SKM-1 (cell line): ENCODE measurements at regions not wholly inside any gene's neighbourhood (a gene's known extent, or its start where the extent isn't known, plus 50 kb on each side); places are given as distances from the start of the nearest gene placed in this dataset.
"Not testable (repeated sequence)": the region's sequence is repeated elsewhere in the genome, so short reads cannot be mapped to it uniquely, and the experiment has no call there.

Experiments used
- DNase-seq: peaks from one replicate; lab custom pipeline; 2025; ENCODE audit not compliant: unreplicated experiment; lab: John Stamatoyannopoulos, UW

- no peak for DNase-seq
These were observed 50.2 kb upstream of the HIVEP1 start for GRCh38 chr6:11961923-11962322.

GRCh38 chr6:11960909-11961779 lies 51.0 kb upstream of the HIVEP1 start:
- DNase-seq, result no peak

GRCh38 chr6:11956781-11957180 lies 55.3 kb upstream of the HIVEP1 start:
- no peak for DNase-seq

- DNase-seq, result no peak
These were observed 58.5 kb upstream of the HIVEP1 start for GRCh38 chr6:11953641-11954040.

GRCh38 chr6:11952316-11952715 lies 59.8 kb upstream of the HIVEP1 start:
- no peak for DNase-seq

GRCh38 chr6:11951868-11952267 lies 60.2 kb upstream of the HIVEP1 start:
- DNase-seq, result no peak

GRCh38 chr6:11950109-11950508 lies 62.0 kb upstream of the HIVEP1 start:
- no peak for DNase-seq

GRCh38 chr6:11947575-11947974 lies 64.5 kb upstream of the HIVEP1 start:
- no peak for DNase-seq

GRCh38 chr6:11947063-11947462 lies 65.0 kb upstream of the HIVEP1 start:
- no peak for DNase-seq

- no peak for DNase-seq
These were observed 68.0 kb upstream of the HIVEP1 start for GRCh38 chr6:11944111-11944510.

GRCh38 chr6:11943060-11943459 lies 69.1 kb upstream of the HIVEP1 start:
- DNase-seq, result no peak

GRCh38 chr6:11942185-11942864 lies 69.8 kb upstream of the HIVEP1 start:
- DNase-seq, result no peak

- not testable (repeated sequence) for DNase-seq
These were observed 71.5 kb upstream of the HIVEP1 start for GRCh38 chr6:11940532-11941166.

- DNase-seq, result no peak
These were observed 73.7 kb upstream of the HIVEP1 start for GRCh38 chr6:11938285-11938890.

- DNase-seq, result no peak
These were observed 77.5 kb upstream of the HIVEP1 start for GRCh38 chr6:11934638-11935037.

GRCh38 chr6:11932892-11933291 lies 79.2 kb upstream of the HIVEP1 start:
- not testable (repeated sequence) for DNase-seq

- DNase-seq, result no peak
These were observed 80.6 kb upstream of the HIVEP1 start for GRCh38 chr6:11931296-11932035.

GRCh38 chr6:11930834-11931233 lies 81.3 kb upstream of the HIVEP1 start:
- DNase-seq, result not testable (repeated sequence)

GRCh38 chr6:11930240-11930639 lies 81.9 kb upstream of the HIVEP1 start:
- no peak for DNase-seq

- DNase-seq, result no peak
These were observed 82.8 kb upstream of the HIVEP1 start for GRCh38 chr6:11929241-11929835.
